GM12878 (cell line): ENCODE measurements at regions not wholly inside any gene's neighbourhood (a gene's known extent, or its start where the extent isn't known, plus 50 kb on each side); places are given as distances from the start of the nearest gene placed in this dataset.

Experiments used
- ATAC-seq: fragments of 200-7000 bp; cut with Tn5 transposase; 3 replicates; pipeline ENCODE4 v1.9.1; 2020; ENCODE audit warnings: mild to moderate bottlenecking, moderate library complexity
- BruUV-seq: library from RNA; stranded (reverse); fragments of 400-500 nt; replicated peaks from 2 replicates; lab custom pipeline; 2021; lab: Mats Ljungman, UMichigan
- CTCF ChIA-PET: fragments of 300-600 bp; sonication (Branson Sonifier 250); formaldehyde crosslinking; extraction: SDS; loops from one replicate; lab custom pipeline; 2021; ENCODE audit warnings: inconsistent platforms; lab: Yijun Ruan, JAX
- POLR2A ChIA-PET: fragments of 350-600 bp; formaldehyde crosslinking; extraction: SDS; loops from one replicate; lab custom pipeline; 2021; ENCODE audit warnings: inconsistent platforms; lab: Charles Lee
- RAD21 ChIA-PET: fragments of 300-600 bp; sonication (Branson Sonifier 250); formaldehyde crosslinking; loops from one replicate; lab custom pipeline; 2023; ENCODE audit warnings: antibody characterized with exemption; ENCODE audit not compliant: unreplicated experiment; lab: Charles Lee
- SMC1A ChIA-PET: fragments of 300-600 bp; sonication (Branson Sonifier 250); formaldehyde crosslinking; loops from one replicate; lab custom pipeline; 2023; ENCODE audit not compliant: unreplicated experiment, uncharacterized antibody; lab: Charles Lee
- DNase-seq: peaks from one replicate; pipeline ENCODE4 v3.0.0-alpha.2; 2011; ENCODE audit warnings: low read depth, low spot score
- FAIRE-seq: peaks from 3 replicates; lab custom pipeline; 2011; peaks lifted over from hg19 to GRCh38; lab: Jason Lieb, UNC
- H2AFZ ChIP-seq: 2 replicates; pipeline ENCODE4 v1.6.0; 2011; ENCODE audit warnings: low read depth, low read length, control low read depth; ENCODE audit not compliant: control insufficient read depth
- H3K27ac ChIP-seq: 2 replicates; pipeline ENCODE4 v1.5.1; 2011; ENCODE audit warnings: control low read depth; ENCODE audit not compliant: control insufficient read depth, insufficient read depth
- H3K27me3 ChIP-seq, 2 experiments: replicated peaks in 1 of 2; 2 replicates each; pipeline versions ENCODE4 v1.6.0 to v1.6.1; 2011; ENCODE audit warnings: low read length in 1 of 2; ENCODE audit not compliant: control insufficient read depth in 2 of 2, insufficient read depth in 2 of 2
- H3K36me3 ChIP-seq, 2 experiments: 2 replicates each; pipeline ENCODE4 v1.5.1; 2011; ENCODE audit warnings: low read length in 1 of 2; ENCODE audit not compliant: control insufficient read depth in 2 of 2, insufficient read depth in 2 of 2
- H3K4me1 ChIP-seq: 2 replicates; pipeline ENCODE4 v1.6.1; 2011; ENCODE audit warnings: mild to moderate bottlenecking, low read length, moderate library complexity, mixed read lengths; ENCODE audit not compliant: control insufficient read depth, insufficient read depth
- H3K4me2 ChIP-seq: 2 replicates; pipeline ENCODE4 v1.6.0; 2011; ENCODE audit warnings: control low read depth; ENCODE audit not compliant: control insufficient read depth, insufficient read depth
- H3K4me3 ChIP-seq: fragments of 200-600 bp; sonication (generic); 2 replicates; pipeline ENCODE4 v1.5.1; 2016
- H3K79me2 ChIP-seq: 2 replicates; pipeline ENCODE4 v1.6.0; 2011; ENCODE audit warnings: low read length; ENCODE audit not compliant: control insufficient read depth, insufficient read depth
- H3K9ac ChIP-seq: 2 replicates; pipeline ENCODE4 v1.8.0; 2011; ENCODE audit warnings: low read length, control low read depth, mixed read lengths; ENCODE audit not compliant: control insufficient read depth, insufficient read depth
- H3K9me3 ChIP-seq: replicated peaks from 3 replicates; pipeline ENCODE4 v1.5.1; 2011; ENCODE audit warnings: mild to moderate bottlenecking, low read length; ENCODE audit not compliant: control insufficient read depth, insufficient read depth
- H4K20me1 ChIP-seq: 2 replicates; pipeline ENCODE4 v1.6.0; 2011; ENCODE audit not compliant: control insufficient read depth, insufficient read depth
- BCL11A ChIP-seq: IDR thresholded peaks from 2 replicates; pipeline ENCODE4 v1.6.1; 2011; ENCODE audit warnings: low read depth, low read length
- CEBPB ChIP-seq, 2 experiments: fragments of 150-350 bp in 1 of 2; IDR thresholded peaks; 2 replicates each; pipeline ENCODE4 v1.6.1; 2012 to 2014; ENCODE audit warnings: low read depth in 2 of 2, low read length in 2 of 2, borderline replicate concordance in 1 of 2, inconsistent platforms in 1 of 2
- GABPA ChIP-seq: IDR thresholded peaks from 2 replicates; pipeline ENCODE4 v1.6.1; 2014; ENCODE audit warnings: antibody characterized with exemption, low read depth, mild to moderate bottlenecking, inconsistent platforms
- GATAD2B ChIP-seq: fragments of 450-650 bp; conservative IDR thresholded peaks from 2 replicates; pipeline ENCODE4 v1.6.1; 2017; ENCODE audit warnings: low read depth, mild to moderate bottlenecking, moderate library complexity
- KAT2A ChIP-seq: conservative IDR thresholded peaks from 2 replicates; pipeline ENCODE4 v1.6.1; 2011; ENCODE audit warnings: low read depth, low read length; ENCODE audit not compliant: control insufficient read depth
- RAD21 ChIP-seq: IDR thresholded peaks from 2 replicates; pipeline ENCODE4 v1.6.1; 2011; ENCODE audit warnings: mild to moderate bottlenecking, low read depth, low read length, moderate library complexity; ENCODE audit not compliant: insufficient read depth
- RFX5 ChIP-seq: IDR thresholded peaks from 2 replicates; pipeline ENCODE4 v1.6.1; 2011; ENCODE audit warnings: low read depth, low read length, improper control_type of control experiment
- SIX5 ChIP-seq: IDR thresholded peaks from 2 replicates; pipeline ENCODE4 v1.6.1; 2011; ENCODE audit warnings: mild to moderate bottlenecking, low read depth, low read length, moderate library complexity; ENCODE audit not compliant: severe bottlenecking
- SKIL ChIP-seq: fragments of 450-650 bp; IDR thresholded peaks from 2 replicates; pipeline ENCODE4 v1.6.1; 2017; ENCODE audit warnings: mild to moderate bottlenecking, low read depth, inconsistent platforms; ENCODE audit not compliant: poor library complexity, severe bottlenecking
- SMC3 ChIP-seq: IDR thresholded peaks from 2 replicates; pipeline ENCODE4 v1.6.1; 2011; ENCODE audit warnings: low read length, improper control_type of control experiment, borderline replicate concordance
- SPI1 ChIP-seq: IDR thresholded peaks from 2 replicates; pipeline ENCODE4 v1.6.1; 2011; ENCODE audit warnings: low read depth, mild to moderate bottlenecking, low read length, moderate library complexity, borderline replicate concordance; ENCODE audit not compliant: insufficient read depth
- WRNIP1 ChIP-seq: IDR thresholded peaks from 2 replicates; pipeline ENCODE4 v1.6.1; 2011; ENCODE audit warnings: low read depth, low read length, improper control_type of control experiment, borderline replicate concordance
- WGBS: methylation state at CpG from one replicate; pipeline ENCODE4 v1.1.6; 2016; ENCODE audit warnings: low lambda C conversion rate; ENCODE audit not compliant: insufficient replicate concordance, insufficient coverage; ENCODE audit errors: missing lambda C conversion rate; 5-methylcytosine and 5-hydroxymethylcytosine counted together
- in situ Hi-C: fragments of 300-500 bp; cut with MboI; formaldehyde crosslinking; loops from 9 replicates; pipeline ENCODE4 v1.14.3; 2018; ENCODE audit warnings: mixed read lengths
- intact Hi-C: fragments of 100-400 bp; cut with micrococcal nuclease; formaldehyde crosslinking; loops from one replicate; pipeline ENCODE4 v1.14.2; 2022; ENCODE audit not compliant: unreplicated experiment
- TF ChIP-seq, protein P1 (sequence below): IDR thresholded peaks from 2 replicates; pipeline ENCODE4 v1.6.1; 2012; ENCODE audit warnings: mild to moderate bottlenecking, low read depth, low read length
- TF ChIP-seq, protein P2 (sequence below): fragments of 150-350 bp; IDR thresholded peaks from 2 replicates; pipeline ENCODE4 v1.6.1; 2016; ENCODE audit warnings: low read depth, low read length

GRCh38 chr3:81378552-81379293 lies 382.7 kb downstream of the GBE1 start:
- Histone ChIP-seq H3K4me3 (no peak overlapping the region), H3K9me3 (no peaks in the 10 kb centered on the region), H3K4me1 (no peaks in the 10 kb centered on the region), H3K27me3 (no peaks in the 10 kb centered on the region), H3K9ac (no peak overlapping the region), H3K79me2 (no peaks in the 10 kb centered on the region), H3K4me2 (no peak overlapping the region), H2AFZ (no peak overlapping the region), H3K27ac (no peak overlapping the region), H4K20me1 (no peaks in the 10 kb centered on the region), H3K36me3 (no peaks in the 10 kb centered on the region)
- no TSS peak for BruUV-seq
- in situ Hi-C loops (no loop called here), intact Hi-C loops (no loop called here)
- no peak for TF ChIP-seq KAT2A
- no peak for TF ChIP-seq BCL11A
- TF ChIP-seq, protein P1, sequence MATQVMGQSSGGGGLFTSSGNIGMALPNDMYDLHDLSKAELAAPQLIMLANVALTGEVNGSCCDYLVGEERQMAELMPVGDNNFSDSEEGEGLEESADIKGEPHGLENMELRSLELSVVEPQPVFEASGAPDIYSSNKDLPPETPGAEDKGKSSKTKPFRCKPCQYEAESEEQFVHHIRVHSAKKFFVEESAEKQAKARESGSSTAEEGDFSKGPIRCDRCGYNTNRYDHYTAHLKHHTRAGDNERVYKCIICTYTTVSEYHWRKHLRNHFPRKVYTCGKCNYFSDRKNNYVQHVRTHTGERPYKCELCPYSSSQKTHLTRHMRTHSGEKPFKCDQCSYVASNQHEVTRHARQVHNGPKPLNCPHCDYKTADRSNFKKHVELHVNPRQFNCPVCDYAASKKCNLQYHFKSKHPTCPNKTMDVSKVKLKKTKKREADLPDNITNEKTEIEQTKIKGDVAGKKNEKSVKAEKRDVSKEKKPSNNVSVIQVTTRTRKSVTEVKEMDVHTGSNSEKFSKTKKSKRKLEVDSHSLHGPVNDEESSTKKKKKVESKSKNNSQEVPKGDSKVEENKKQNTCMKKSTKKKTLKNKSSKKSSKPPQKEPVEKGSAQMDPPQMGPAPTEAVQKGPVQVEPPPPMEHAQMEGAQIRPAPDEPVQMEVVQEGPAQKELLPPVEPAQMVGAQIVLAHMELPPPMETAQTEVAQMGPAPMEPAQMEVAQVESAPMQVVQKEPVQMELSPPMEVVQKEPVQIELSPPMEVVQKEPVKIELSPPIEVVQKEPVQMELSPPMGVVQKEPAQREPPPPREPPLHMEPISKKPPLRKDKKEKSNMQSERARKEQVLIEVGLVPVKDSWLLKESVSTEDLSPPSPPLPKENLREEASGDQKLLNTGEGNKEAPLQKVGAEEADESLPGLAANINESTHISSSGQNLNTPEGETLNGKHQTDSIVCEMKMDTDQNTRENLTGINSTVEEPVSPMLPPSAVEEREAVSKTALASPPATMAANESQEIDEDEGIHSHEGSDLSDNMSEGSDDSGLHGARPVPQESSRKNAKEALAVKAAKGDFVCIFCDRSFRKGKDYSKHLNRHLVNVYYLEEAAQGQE, result no peak
- TF ChIP-seq RFX5, result no peak
- TF ChIP-seq SMC3, result no peak
- TF ChIP-seq GABPA, result no peak
- TF ChIP-seq GATAD2B, result no peak
- TF ChIP-seq SKIL, result no peak
- no peak for TF ChIP-seq SPI1
- TF ChIP-seq RAD21, result no peak
- no peak for TF ChIP-seq SIX5
- no peak for TF ChIP-seq CEBPB (IDR thresholded peaks at IDR 0.05; ENCODE audit: borderline replicate concordance in 1 of 2, low read depth in 2 of 2, low read length in 2 of 2)
- TF ChIP-seq, protein P2, sequence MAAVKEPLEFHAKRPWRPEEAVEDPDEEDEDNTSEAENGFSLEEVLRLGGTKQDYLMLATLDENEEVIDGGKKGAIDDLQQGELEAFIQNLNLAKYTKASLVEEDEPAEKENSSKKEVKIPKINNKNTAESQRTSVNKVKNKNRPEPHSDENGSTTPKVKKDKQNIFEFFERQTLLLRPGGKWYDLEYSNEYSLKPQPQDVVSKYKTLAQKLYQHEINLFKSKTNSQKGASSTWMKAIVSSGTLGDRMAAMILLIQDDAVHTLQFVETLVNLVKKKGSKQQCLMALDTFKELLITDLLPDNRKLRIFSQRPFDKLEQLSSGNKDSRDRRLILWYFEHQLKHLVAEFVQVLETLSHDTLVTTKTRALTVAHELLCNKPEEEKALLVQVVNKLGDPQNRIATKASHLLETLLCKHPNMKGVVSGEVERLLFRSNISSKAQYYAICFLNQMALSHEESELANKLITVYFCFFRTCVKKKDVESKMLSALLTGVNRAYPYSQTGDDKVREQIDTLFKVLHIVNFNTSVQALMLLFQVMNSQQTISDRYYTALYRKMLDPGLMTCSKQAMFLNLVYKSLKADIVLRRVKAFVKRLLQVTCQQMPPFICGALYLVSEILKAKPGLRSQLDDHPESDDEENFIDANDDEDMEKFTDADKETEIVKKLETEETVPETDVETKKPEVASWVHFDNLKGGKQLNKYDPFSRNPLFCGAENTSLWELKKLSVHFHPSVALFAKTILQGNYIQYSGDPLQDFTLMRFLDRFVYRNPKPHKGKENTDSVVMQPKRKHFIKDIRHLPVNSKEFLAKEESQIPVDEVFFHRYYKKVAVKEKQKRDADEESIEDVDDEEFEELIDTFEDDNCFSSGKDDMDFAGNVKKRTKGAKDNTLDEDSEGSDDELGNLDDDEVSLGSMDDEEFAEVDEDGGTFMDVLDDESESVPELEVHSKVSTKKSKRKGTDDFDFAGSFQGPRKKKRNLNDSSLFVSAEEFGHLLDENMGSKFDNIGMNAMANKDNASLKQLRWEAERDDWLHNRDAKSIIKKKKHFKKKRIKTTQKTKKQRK, result no peak
- no peak for TF ChIP-seq WRNIP1
- no peak for FAIRE-seq
- ChIA-PET CTCF (no interaction called here), SMC1A (no interaction called here), POLR2A (no interaction called here), RAD21 (no interaction called here)
- WGBS, result 55% methylated on average over 5 of the region's 5 CpGs
- DNase-seq, result no peak
- ATAC-seq, result no peak
